ENCODE measurements at regions not wholly inside any gene's neighbourhood (a gene's known extent, or its start where the extent isn't known, plus 50 kb on each side); places are given as distances from the start of the nearest gene placed in this dataset.

DNA sequence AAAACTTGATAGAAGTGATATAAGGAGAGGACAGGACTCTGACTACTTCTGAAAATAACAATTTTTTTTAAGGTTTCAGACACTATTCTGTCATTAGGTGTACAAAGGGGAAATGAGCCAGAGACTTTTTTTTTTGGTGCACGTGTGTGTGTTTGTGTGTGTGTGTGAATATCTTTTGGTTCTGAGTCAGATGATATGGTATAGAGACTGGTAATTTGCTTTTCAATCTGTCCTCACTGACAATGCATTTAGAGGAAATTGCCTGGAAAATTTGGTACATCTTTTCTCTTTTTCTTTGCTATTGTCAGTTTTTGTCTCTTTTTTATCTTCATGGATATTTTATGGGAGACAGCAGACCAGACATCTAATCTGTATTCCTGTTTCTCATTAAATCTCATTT, 59.3 kb downstream of the DDIT4L start:
- H3K4me3 Mint-ChIP-seq, result no peak overlapping the region
- H3K27me3 Mint-ChIP-seq, result peaks cover 6% of the 10 kb centered on the region
- H3K36me3 Mint-ChIP-seq (ENCODE audit: low read depth), result no peaks in the 10 kb centered on the region
- no peak overlapping the region for H3K27ac Mint-ChIP-seq
- no peaks in the 10 kb centered on the region for H3K4me1 Mint-ChIP-seq
- no peak for ATAC-seq
- H3K9me3 Mint-ChIP-seq, result peaks cover 4% of the 10 kb centered on the region
- no peak for DNase-seq

DNA sequence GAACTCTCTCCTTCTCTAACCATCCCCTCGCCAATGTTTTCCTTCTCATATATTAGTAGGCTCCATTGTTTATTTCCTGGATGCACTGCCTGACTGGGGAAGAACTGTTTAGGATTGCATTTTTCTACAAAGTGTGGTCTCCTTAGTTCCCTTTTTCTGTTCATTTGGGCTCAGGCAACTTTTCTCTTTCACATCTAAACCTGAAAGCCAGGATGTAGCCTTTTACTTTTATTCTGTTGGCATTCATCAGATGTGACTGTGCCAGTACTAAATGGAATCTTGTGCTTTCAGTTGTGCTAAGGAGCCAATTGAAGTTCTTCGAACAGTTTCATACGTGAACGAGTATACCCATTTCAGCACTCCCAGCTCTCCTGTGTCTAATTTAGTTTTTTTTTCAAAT, 59.8 kb downstream of the DDIT4L start:
- no peak for ATAC-seq
- Mint-ChIP-seq H3K27ac (no peak overlapping the region), H3K9me3 (peaks cover 6% of the 10 kb centered on the region), H3K27me3 (peaks cover 6% of the 10 kb centered on the region), H3K4me3 (no peak overlapping the region), H3K36me3 (ENCODE audit: low read depth) (no peaks in the 10 kb centered on the region), H3K4me1 (no peaks in the 10 kb centered on the region)
- no peak for DNase-seq

- no peaks in the 10 kb centered on the region for H3K4me1 Mint-ChIP-seq
- H3K4me3 Mint-ChIP-seq, result no peak overlapping the region
- peaks cover 13% of the 10 kb centered on the region for H3K9me3 Mint-ChIP-seq
- H3K36me3 Mint-ChIP-seq (ENCODE audit: low read depth), result no peaks in the 10 kb centered on the region
- DNase-seq (no peak), ATAC-seq (no peak)
- no peak overlapping the region for H3K27ac Mint-ChIP-seq
- H3K27me3 Mint-ChIP-seq, result peaks cover 6% of the 10 kb centered on the region
Observed at GRCh38 chr4:100129774-100130173, 60.5 kb downstream of the DDIT4L start.

GRCh38 chr4:100128338-100128737, 61.9 kb downstream of the DDIT4L start:
- no peak overlapping the region for H3K4me3 Mint-ChIP-seq
- ATAC-seq (no peak), DNase-seq (no peak)
- H3K27ac Mint-ChIP-seq, result no peak overlapping the region
- H3K27me3 Mint-ChIP-seq, result peaks cover 6% of the 10 kb centered on the region
- no peaks in the 10 kb centered on the region for H3K4me1 Mint-ChIP-seq
- peaks cover 24% of the 10 kb centered on the region for H3K9me3 Mint-ChIP-seq
- H3K36me3 Mint-ChIP-seq (ENCODE audit: low read depth), result no peaks in the 10 kb centered on the region

DNA sequence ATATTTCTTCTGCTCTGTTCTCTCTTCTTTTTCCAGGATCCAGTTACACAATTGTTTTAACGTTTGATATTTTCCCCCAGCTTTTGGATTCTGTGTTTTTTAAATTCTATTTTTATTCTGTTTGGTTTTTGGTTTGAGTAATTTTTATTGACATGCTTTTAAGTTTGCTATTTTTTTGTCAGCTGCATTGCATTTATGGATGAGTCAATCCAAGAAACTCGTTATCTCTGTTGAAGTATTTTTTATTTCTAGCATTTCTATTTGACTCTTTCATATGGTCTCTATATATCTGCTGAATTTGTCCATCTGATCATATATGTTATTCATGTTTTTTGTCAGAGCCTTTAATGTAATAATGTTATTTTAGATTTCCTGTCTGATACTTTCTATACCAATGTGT, 65.6 kb downstream of the DDIT4L start:
- Mint-ChIP-seq H3K27ac (no peak overlapping the region), H3K4me3 (no peak overlapping the region), H3K27me3 (peaks cover 14% of the 10 kb centered on the region), H3K9me3 (peaks cover 24% of the 10 kb centered on the region), H3K4me1 (no peaks in the 10 kb centered on the region), H3K36me3 (ENCODE audit: low read depth) (no peaks in the 10 kb centered on the region)
- ATAC-seq, result no peak
- DNase-seq, result no peak

DNA sequence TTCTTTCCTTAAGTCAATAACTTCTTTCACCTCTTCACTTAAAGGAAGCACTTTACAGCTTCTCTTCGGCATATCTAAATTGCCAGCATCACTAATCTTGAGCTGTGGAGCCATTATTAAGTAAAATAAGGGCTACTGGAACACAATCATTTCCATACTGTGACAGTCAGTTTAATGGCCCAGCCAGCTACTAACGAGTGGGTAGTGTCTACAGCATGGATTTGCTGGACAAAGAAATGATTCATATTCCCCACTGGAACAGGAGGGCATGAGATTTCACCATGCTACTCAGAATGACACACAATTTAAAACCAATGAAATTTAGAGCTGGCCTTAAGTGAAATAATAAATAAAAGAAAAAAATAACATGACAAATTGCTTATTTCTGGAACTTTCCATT, 72.1 kb downstream of the DDIT4L start:
- no peak overlapping the region for H3K27ac Mint-ChIP-seq
- peaks cover 8% of the 10 kb centered on the region for H3K27me3 Mint-ChIP-seq
- peaks cover 11% of the 10 kb centered on the region for H3K4me1 Mint-ChIP-seq
- DNase-seq (no peak), ATAC-seq (no peak)
- H3K4me3 Mint-ChIP-seq, result no peak overlapping the region
- no peaks in the 10 kb centered on the region for H3K9me3 Mint-ChIP-seq
- H3K36me3 Mint-ChIP-seq (ENCODE audit: low read depth), result no peaks in the 10 kb centered on the region

DNA sequence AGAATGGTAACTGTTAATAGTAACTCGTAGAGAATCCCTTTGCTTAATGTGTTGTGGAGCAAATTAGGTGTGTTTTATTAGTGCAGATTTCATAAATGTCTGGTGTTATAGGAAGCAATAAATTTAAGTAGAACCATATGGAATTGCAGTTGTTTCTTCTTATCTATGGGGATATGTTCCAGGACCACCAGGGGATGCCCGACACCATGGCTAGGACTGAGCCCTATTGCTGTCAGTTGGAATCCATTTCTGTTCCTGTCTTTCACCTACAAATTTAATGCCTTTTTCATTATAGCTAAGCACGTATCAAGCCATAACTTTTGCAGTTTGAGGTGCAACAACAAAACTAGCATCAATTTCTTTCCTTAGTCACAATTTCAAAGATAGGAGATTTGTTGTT, 72.5 kb downstream of the DDIT4L start:
- DNase-seq, result no peak
- Mint-ChIP-seq H3K4me3 (no peak overlapping the region), H3K4me1 (peaks cover 13% of the 10 kb centered on the region), H3K9me3 (no peaks in the 10 kb centered on the region), H3K27ac (no peak overlapping the region), H3K36me3 (ENCODE audit: low read depth) (no peaks in the 10 kb centered on the region), H3K27me3 (peaks cover 8% of the 10 kb centered on the region)
- ATAC-seq, result no peak

DNA sequence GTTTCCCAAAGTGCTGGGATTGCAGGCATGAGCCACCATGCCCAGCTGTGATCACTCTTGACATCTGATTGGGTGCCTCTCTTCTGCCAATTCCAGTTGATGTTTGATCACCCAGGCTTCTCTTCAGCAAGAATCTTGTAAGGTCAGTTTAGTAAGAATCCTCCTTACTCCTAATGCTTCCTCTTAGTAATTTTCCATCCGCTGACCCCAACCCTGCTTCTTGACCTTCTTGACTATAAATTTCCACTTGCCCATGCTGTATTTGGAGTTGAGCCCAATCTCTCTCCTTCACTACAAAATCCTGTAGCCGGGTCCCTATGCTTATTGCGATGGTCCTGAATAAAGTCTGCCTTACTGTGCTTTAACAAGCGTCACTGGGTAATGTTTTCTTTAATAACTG, 75.4 kb downstream of the DDIT4L start:
- peak overlapping the region; percentile 47 for H3K27ac Mint-ChIP-seq
- H3K36me3 Mint-ChIP-seq (ENCODE audit: low read depth), result no peaks in the 10 kb centered on the region
- ATAC-seq (no peak), DNase-seq (no peak)
- H3K4me3 Mint-ChIP-seq, result no peak overlapping the region
- H3K4me1 Mint-ChIP-seq, result peaks cover 13% of the 10 kb centered on the region
- no peaks in the 10 kb centered on the region for H3K27me3 Mint-ChIP-seq
- no peaks in the 10 kb centered on the region for H3K9me3 Mint-ChIP-seq

DNA sequence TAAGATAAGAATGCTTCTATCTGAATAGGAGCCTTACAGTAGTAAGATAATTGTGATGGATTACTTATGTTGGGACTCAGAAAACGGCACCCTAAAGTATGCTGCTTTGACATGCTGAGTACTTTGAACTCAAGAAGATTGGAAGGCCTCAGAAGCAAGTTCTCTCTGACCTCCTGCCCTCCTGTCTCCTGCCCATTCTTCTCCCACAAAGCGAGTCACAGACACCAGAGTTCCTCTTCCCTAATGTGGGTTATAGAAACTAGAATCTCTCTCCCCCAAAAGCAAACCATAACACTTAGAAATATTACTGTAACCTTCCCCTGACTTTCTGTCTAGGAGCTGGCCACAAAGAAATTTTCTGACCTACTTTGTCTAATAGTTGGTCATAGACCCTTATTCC, 76.5 kb downstream of the DDIT4L start:
- peak overlapping the region; percentile 4 for H3K27ac Mint-ChIP-seq

DNA sequence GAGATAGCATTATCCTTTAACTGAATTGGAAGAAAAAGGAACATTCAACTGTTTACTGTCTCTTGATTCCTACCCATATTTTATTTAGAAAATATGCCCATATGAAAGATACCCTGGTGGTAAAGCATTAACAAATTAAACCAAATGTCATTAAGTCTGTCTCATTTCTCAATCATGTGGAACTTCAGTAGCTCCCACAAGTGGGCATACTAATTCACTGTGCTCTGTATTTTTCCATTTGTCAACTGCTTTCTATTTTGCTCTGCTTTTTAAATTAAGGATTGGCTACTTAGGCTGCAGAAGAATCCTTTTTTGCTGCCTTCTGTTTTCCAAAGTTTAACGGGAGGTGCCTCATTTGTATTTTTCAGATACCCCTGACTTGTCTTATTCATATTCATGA, 77.2 kb downstream of the DDIT4L start:
- Mint-ChIP-seq H3K36me3 (ENCODE audit: low read depth) (no peaks in the 10 kb centered on the region), H3K4me1 (peaks cover 18% of the 10 kb centered on the region), H3K4me3 (no peak overlapping the region), H3K9me3 (no peaks in the 10 kb centered on the region), H3K27ac (no peak overlapping the region), H3K27me3 (no peaks in the 10 kb centered on the region)
- no peak for DNase-seq
- no peak for ATAC-seq

More for the DNA sequence above, 76.5 kb downstream of the DDIT4L start:
- Mint-ChIP-seq H3K9me3 (no peaks in the 10 kb centered on the region), H3K4me1 (peaks cover 15% of the 10 kb centered on the region), H3K27me3 (no peaks in the 10 kb centered on the region), H3K4me3 (no peak overlapping the region), H3K36me3 (ENCODE audit: low read depth) (no peaks in the 10 kb centered on the region)
- DNase-seq (no peak), ATAC-seq (peak; percentile 52)

DNA sequence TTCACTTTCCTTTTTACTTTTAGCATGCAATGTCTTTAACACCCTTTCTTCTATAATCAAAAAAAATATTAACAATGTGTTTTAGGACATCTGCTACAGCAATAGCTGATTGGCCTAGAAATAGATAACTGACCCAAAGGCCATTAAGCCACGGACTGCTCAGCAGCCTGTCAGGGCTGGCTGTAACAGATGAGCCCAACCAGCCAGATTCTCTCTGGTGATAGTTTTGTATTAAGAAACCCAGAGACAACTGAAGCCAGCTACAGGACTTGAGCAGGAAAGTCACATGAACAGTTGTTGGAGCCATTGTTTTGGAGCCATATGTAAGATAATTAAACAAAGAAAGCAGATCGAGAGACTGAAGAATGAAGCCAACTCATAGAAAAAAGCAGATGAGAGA, 80.3 kb downstream of the DDIT4L start:
- no peak for DNase-seq
- no peaks in the 10 kb centered on the region for H3K27me3 Mint-ChIP-seq
- no peak overlapping the region for H3K27ac Mint-ChIP-seq
- peaks cover 37% of the 10 kb centered on the region for H3K4me1 Mint-ChIP-seq
- H3K36me3 Mint-ChIP-seq (ENCODE audit: low read depth), result no peaks in the 10 kb centered on the region
- H3K9me3 Mint-ChIP-seq, result no peaks in the 10 kb centered on the region
- H3K4me3 Mint-ChIP-seq, result no peak overlapping the region
- ATAC-seq, result no peak

- Mint-ChIP-seq H3K9me3 (no peaks in the 10 kb centered on the region), H3K27me3 (no peaks in the 10 kb centered on the region), H3K27ac (no peak overlapping the region), H3K36me3 (ENCODE audit: low read depth) (no peaks in the 10 kb centered on the region), H3K4me3 (no peak overlapping the region), H3K4me1 (peaks cover 38% of the 10 kb centered on the region)
- DNase-seq, result no peak
- no peak for ATAC-seq
Observed at GRCh38 chr4:100108869-100109268, 81.4 kb downstream of the DDIT4L start.

DNA sequence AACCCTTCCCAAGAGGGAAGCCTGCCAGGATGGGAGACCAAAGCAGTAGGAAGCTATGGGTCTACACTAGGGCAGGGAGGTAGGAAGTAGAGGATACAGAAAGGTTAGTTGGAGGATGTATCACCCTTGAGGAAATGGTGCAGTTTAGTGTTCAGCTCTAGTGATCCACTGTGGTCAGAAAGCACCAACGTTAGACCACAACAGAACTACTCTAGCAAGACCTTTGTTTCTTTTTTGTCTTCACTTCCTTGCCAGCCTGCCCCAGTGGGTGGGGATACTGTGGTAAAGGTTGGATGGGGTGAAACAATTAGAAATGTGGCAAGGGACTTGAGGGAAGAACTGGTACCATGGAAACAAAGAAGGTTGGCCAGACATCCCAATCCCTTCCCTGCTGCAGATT, 83.3 kb downstream of the DDIT4L start:
- Mint-ChIP-seq H3K36me3 (ENCODE audit: low read depth) (no peaks in the 10 kb centered on the region), H3K4me1 (peaks cover 39% of the 10 kb centered on the region), H3K27me3 (no peaks in the 10 kb centered on the region), H3K9me3 (no peaks in the 10 kb centered on the region), H3K27ac (peak overlapping the region; percentile 25), H3K4me3 (no peak overlapping the region)
- DNase-seq, result peak; percentile 36
- ATAC-seq, result peak; percentile 93

DNA sequence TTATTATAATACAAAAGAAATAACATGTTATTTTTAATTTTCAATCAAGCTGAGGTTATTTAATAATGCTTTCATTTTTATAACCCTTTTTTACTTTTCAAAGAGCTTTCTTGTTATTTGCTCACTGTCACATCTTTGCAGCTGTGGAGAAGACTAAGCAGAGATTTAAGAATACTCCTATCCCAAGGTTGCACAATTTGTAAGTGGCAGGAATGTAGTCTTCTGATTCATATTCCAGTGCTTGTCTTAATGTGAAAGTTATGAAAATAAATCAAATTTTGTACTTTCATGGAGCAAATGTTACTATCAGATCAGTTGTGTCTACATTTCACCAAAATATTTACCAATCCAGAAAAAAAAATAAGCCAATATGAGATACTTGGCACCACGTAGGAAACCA, 86.6 kb downstream of the DDIT4L start:
- Mint-ChIP-seq H3K27me3 (no peaks in the 10 kb centered on the region), H3K36me3 (ENCODE audit: low read depth) (no peaks in the 10 kb centered on the region), H3K4me1 (peaks cover 62% of the 10 kb centered on the region), H3K27ac (no peak overlapping the region), H3K9me3 (no peaks in the 10 kb centered on the region), H3K4me3 (no peak overlapping the region)
- DNase-seq (no peak), ATAC-seq (no peak)

DNA sequence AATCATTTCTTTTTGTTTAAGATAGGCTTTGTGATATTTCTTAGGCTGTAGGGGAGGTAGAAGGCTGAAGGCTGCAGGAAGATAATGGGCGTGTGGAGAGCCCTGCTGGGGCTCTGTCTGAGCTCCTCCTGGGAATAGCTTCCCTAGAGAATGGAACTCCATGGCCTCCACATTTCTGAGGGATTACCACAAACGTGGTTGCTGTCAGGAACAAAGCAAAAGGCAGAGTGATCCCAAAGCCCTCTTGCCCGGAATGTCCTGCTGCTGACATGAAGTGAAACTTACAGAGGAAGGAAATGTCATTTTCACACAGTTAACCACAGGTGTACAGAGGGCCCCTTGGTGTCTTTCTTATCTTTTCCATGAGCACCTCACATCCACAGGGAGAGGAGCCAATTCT, 89.3 kb downstream of the DDIT4L start:
- DNase-seq (no peak), ATAC-seq (peak; percentile 64)
- H3K4me1 Mint-ChIP-seq, result peaks cover 63% of the 10 kb centered on the region
- H3K27ac Mint-ChIP-seq, result peak overlapping the region; percentile 78
- H3K36me3 Mint-ChIP-seq (ENCODE audit: low read depth), result no peaks in the 10 kb centered on the region
- H3K9me3 Mint-ChIP-seq, result no peaks in the 10 kb centered on the region
- no peak overlapping the region for H3K4me3 Mint-ChIP-seq
- H3K27me3 Mint-ChIP-seq, result no peaks in the 10 kb centered on the region

- ATAC-seq, result no peak
- Mint-ChIP-seq H3K27ac (no peak overlapping the region), H3K4me1 (peaks cover 73% of the 10 kb centered on the region), H3K27me3 (no peaks in the 10 kb centered on the region), H3K4me3 (no peak overlapping the region), H3K36me3 (ENCODE audit: low read depth) (peaks cover 1% of the 10 kb centered on the region), H3K9me3 (no peaks in the 10 kb centered on the region)
- no peak for DNase-seq
Observed at GRCh38 chr4:100099746-100100145, 90.5 kb downstream of the DDIT4L start.

All from activated naive CD8-positive, alpha-beta T cell treated with anti-CD3 and anti-CD28 coated beads, Interleukin-2, amount 50 U/mL, for 24 hours (primary cell).